ENCODE measurements at regions not wholly inside any gene's neighbourhood (a gene's known extent, or its start where the extent isn't known, plus 50 kb on each side); places are given as distances from the start of the nearest gene placed in this dataset.
A peak's percentile ranks its signal among the peaks of the same experiment; 100 is the strongest.
"Not testable (repeated sequence)": the region's sequence is repeated elsewhere in the genome, so short reads cannot be mapped to it uniquely, and the experiment has no call there.

- no peaks in the 10 kb centered on the region for H3K9me3 Mint-ChIP-seq
- no peaks in the 10 kb centered on the region for H3K27me3 Mint-ChIP-seq
- DNase-seq (ENCODE audit: low spot score) (no peak), ATAC-seq (peak; percentile 64 to 75)
- peaks cover 48 to 63% of the 10 kb centered on the region in 2 donors for H3K4me1 Mint-ChIP-seq (ENCODE audit: low read depth in 2 of 2)
- H3K36me3 Mint-ChIP-seq: no peaks in the 10 kb centered on the region
- H3K27ac Mint-ChIP-seq: peak overlapping the region; percentile 89 to 98
- peak overlapping the region; percentile 75 for H3K4me3 Mint-ChIP-seq
These were observed 173.4 kb downstream of the TOMM20 start for GRCh38 chr1:234955107-234955731.

DNA sequence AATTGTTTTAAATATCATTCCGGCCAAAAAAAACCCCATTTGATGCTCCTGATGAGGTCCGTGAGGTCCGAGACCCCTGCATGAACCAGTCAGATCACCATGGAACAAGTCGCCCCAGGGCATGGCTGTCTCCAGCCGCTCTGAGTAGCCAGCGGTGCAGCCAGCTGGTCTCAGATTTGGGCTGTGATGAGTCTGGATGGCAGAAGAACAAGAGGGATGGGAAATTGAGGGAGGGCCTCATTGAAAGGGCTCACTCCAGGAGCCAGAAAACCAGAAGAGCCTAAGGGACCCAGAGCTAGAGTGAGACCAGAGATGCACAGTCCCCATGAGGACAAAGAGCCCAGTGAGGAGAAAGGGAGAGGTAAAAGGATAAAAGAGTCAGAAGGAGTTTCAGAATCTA is 174.0 kb downstream of the TOMM20 start:
- Mint-ChIP-seq H3K4me1 (ENCODE audit: low read depth in 2 of 2) (peaks cover 42 to 58% of the 10 kb centered on the region in 2 donors), H3K27ac (peak overlapping the region; percentile 89 to 98), H3K36me3 (peaks cover 2% of the 10 kb centered on the region), H3K4me3 (peak overlapping the region; percentile 75), H3K9me3 (no peaks in the 10 kb centered on the region), H3K27me3 (no peaks in the 10 kb centered on the region)
- ATAC-seq (peak in 1 of 2 donors; percentile 22), DNase-seq (ENCODE audit: low spot score) (no peak)

DNA sequence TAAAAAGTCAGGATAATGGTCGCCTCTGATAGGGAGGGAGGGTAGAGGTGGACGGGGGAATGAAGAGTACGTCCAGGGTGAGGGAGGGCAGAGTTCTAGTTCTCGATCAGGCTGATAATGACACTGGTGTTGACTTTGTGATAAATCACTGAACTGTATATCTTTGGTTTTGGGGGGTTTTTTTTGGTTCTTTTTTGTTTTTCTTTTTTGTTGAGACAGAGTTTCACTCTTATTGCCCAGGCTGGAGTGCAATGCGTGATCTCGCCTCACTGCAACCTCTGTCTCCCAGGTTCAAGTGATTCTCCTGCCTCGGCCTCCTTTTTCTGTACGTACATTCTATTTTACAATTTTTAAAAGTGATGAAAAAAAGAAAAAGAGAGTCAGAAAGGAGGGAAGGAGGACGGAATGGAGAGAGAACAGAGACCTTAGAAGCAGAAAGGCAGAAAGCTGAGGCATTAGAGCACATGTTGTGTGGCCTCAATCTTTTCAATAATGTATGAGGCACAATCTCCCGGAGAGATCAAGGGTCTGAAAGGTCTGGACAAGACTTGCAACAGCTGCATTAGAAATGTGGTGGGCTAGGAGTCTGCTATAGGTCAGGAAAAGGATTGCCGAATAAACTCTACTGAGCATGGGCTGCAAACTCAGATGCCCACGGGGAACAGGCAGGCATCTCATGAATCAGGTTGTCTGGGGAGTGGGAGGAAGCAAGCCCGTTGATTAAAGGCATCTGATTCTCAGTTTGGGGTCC is 174.8 kb downstream of the TOMM20 start:
- Mint-ChIP-seq H3K36me3 (peaks cover 10% of the 10 kb centered on the region), H3K9me3 (no peaks in the 10 kb centered on the region), H3K4me1 (ENCODE audit: low read depth in 2 of 2) (peaks cover 35 to 50% of the 10 kb centered on the region in 2 donors), H3K27ac (peak overlapping the region; percentile 89 to 98), H3K27me3 (no peaks in the 10 kb centered on the region), H3K4me3 (peak overlapping the region; percentile 75)
- peak in 1 of 2 donors; percentile 8 for ATAC-seq
- DNase-seq (ENCODE audit: low spot score): no peak

GRCh38 chr1:234950598-234950997 is 178.0 kb downstream of the TOMM20 start:
- H3K36me3 Mint-ChIP-seq: peaks cover 10% of the 10 kb centered on the region
- DNase-seq (ENCODE audit: low spot score) (no peak), ATAC-seq (no peak)
- no peak overlapping the region for H3K27ac Mint-ChIP-seq
- no peak overlapping the region for H3K4me3 Mint-ChIP-seq
- no peaks in the 10 kb centered on the region for H3K27me3 Mint-ChIP-seq
- no peaks in the 10 kb centered on the region for H3K9me3 Mint-ChIP-seq
- peaks cover 25 to 38% of the 10 kb centered on the region in 2 donors for H3K4me1 Mint-ChIP-seq (ENCODE audit: low read depth in 2 of 2)

- H3K27ac Mint-ChIP-seq: peak overlapping the region in 1 of 2 donors; percentile 67
- not testable (repeated sequence) for H3K9me3 Mint-ChIP-seq; ATAC-seq; H3K4me3 Mint-ChIP-seq; H3K27me3 Mint-ChIP-seq; DNase-seq (ENCODE audit: low spot score)
- peaks cover 18% of the 10 kb centered on the region for H3K36me3 Mint-ChIP-seq
- H3K4me1 Mint-ChIP-seq (ENCODE audit: low read depth in 2 of 2): peaks cover 24 to 34% of the 10 kb centered on the region in 2 donors
These were observed 179.1 kb downstream of the TOMM20 start for GRCh38 chr1:234949528-234949927.

- H3K27ac Mint-ChIP-seq: peak overlapping the region; percentile 12 to 70
- H3K36me3 Mint-ChIP-seq: peaks cover 21% of the 10 kb centered on the region
- H3K4me3 Mint-ChIP-seq: peak overlapping the region; percentile 10
- peaks cover 12 to 13% of the 10 kb centered on the region in 2 donors for H3K4me1 Mint-ChIP-seq (ENCODE audit: low read depth in 2 of 2)
- ATAC-seq (no peak), DNase-seq (ENCODE audit: low spot score) (no peak)
- peaks cover 6% of the 10 kb centered on the region for H3K9me3 Mint-ChIP-seq
- H3K27me3 Mint-ChIP-seq: peaks cover 0 to 6% of the 10 kb centered on the region in 2 donors
These were observed 183.9 kb downstream of the TOMM20 start for GRCh38 chr1:234944439-234945344.

- DNase-seq (ENCODE audit: low spot score) (no peak), ATAC-seq (no peak)
- H3K4me3 Mint-ChIP-seq: no peak overlapping the region
- peaks cover 6% of the 10 kb centered on the region for H3K9me3 Mint-ChIP-seq
- H3K36me3 Mint-ChIP-seq: peaks cover 13% of the 10 kb centered on the region
- peak overlapping the region; percentile 16 to 25 for H3K27ac Mint-ChIP-seq
- peaks cover 0 to 6% of the 10 kb centered on the region in 2 donors for H3K27me3 Mint-ChIP-seq
- H3K4me1 Mint-ChIP-seq (ENCODE audit: low read depth in 2 of 2): peaks cover 12 to 13% of the 10 kb centered on the region in 2 donors
These were observed 184.7 kb downstream of the TOMM20 start for GRCh38 chr1:234943836-234944402.

DNA sequence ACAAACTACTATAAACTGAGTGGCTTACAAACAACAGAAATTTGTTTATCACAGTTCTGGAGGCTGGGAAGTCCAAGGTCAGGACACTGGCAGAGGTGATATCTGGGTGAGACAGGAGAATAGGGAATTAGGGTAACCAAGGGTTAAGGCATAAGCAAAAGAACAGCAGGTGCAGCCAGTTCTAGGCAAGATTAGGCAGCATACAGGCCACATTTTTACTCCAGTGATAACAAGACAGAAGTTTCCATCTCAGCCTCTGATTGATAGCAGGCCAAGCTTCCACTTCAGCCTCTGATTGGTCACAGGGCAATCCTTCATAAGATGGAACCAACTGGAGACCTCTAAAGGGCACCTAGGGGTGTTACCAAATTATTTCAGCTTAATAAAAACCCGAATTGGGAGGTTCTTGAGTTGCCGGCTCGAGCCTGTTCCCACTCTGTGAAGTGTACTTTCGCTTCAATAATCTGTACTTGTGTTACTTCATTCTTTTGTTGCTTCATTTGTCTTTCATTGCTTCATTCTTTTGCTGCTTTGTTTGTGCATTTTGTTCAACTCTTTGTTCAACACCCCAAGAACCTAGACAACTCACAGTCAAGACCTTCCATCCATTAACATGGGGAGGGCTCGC is 185.6 kb downstream of the TOMM20 start:
- ATAC-seq: no peak
- peaks cover 6% of the 10 kb centered on the region for H3K9me3 Mint-ChIP-seq

GRCh38 chr1:234942012-234942332 is 186.7 kb downstream of the TOMM20 start:
- peaks cover 0 to 6% of the 10 kb centered on the region in 2 donors for H3K27me3 Mint-ChIP-seq
- H3K9me3 Mint-ChIP-seq: peaks cover 6% of the 10 kb centered on the region
- H3K36me3 Mint-ChIP-seq: peaks cover 12% of the 10 kb centered on the region
- no peak overlapping the region for H3K27ac Mint-ChIP-seq
- DNase-seq (ENCODE audit: low spot score): no peak
- H3K4me3 Mint-ChIP-seq: no peak overlapping the region
- H3K4me1 Mint-ChIP-seq (ENCODE audit: low read depth in 2 of 2): peaks cover 17 to 27% of the 10 kb centered on the region in 2 donors
- no peak for ATAC-seq

More for the DNA sequence above, 185.6 kb downstream of the TOMM20 start:
- peak overlapping the region; percentile 16 to 39 for H3K27ac Mint-ChIP-seq
- no peak overlapping the region for H3K4me3 Mint-ChIP-seq
- peaks cover 12 to 17% of the 10 kb centered on the region in 2 donors for H3K4me1 Mint-ChIP-seq (ENCODE audit: low read depth in 2 of 2)
- H3K36me3 Mint-ChIP-seq: peaks cover 12% of the 10 kb centered on the region
- peaks cover 0 to 6% of the 10 kb centered on the region in 2 donors for H3K27me3 Mint-ChIP-seq
- DNase-seq (ENCODE audit: low spot score): no peak

DNA sequence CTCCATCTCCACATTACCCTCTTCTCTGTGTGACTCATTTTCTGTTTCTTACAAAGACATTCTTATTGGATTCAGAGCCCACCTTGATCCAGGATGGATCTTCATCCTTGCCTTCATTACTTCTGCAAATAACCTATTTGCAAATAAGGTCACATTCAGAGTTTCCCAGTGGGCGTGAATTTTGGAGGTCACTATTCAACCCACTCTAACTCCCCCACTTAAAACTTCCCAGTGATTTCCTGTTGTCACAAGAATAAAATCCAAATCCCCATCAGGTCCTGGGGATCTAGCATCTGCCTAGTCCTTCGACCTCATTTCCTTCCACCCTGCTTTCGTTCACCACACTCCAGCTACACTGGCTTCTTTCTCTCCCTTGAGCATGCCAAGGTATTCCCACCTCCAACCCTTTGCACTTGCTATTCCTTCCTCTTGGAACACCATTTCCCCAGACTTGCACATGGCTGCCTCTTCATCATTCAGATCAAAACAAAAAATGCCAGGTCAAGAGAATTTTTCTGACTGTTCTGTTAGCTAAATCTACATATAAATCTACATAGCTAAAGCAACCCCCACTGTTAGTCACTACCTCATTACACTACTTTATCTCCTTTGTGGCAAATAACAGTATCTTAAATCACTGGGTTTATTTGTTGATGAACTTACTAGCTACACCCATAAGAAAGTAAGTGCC is 187.2 kb downstream of the TOMM20 start:
- Mint-ChIP-seq H3K4me3 (no peak overlapping the region), H3K27me3 (peaks cover 0 to 6% of the 10 kb centered on the region in 2 donors), H3K9me3 (peaks cover 6% of the 10 kb centered on the region), H3K4me1 (ENCODE audit: low read depth in 2 of 2) (peaks cover 21 to 32% of the 10 kb centered on the region in 2 donors), H3K36me3 (peaks cover 12% of the 10 kb centered on the region), H3K27ac (no peak overlapping the region)
- ATAC-seq (peak in 1 of 2 donors; percentile 56), DNase-seq (ENCODE audit: low spot score) (no peak)

DNA sequence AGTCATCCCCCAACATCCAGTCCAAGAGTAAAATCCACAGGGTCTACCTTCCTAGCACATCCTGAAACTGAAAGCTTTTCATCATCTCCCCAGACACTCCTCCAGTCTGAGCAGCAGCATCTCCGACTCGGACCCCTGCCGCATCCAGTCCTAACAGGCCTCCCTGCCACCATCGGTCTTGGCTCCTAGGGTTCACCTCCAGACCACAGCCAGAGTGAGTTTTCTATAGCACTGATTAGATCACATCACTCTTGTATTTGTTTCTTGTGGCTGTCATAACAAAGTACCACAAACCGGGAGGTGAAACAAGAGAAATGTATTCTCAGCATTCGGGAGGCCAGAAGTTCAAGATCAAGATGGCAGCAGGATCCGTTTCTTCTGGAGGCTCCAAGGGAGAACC is 187.8 kb downstream of the TOMM20 start:
- peaks cover 0 to 6% of the 10 kb centered on the region in 2 donors for H3K27me3 Mint-ChIP-seq

DNA sequence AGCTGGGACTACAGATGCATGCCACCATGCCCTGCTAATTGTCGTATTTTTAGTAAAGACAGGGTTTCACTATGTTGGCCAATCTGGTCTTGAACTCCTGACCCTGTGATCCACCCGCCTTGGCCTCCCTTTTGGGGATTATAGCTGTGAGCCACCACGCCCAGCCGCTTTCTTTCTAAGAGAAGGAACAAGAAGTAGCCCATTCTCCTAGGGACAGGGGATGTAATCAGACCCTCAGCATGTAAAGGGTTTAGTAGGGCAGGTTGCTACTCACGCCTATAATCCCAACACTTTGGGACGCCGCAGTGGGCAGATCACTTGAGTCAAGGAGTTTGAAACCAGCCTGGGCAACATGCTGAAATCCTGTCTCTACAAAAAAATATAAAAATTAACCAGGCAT is 189.7 kb downstream of the TOMM20 start:
- Mint-ChIP-seq H3K27me3 (no peaks in the 10 kb centered on the region), H3K4me1 (ENCODE audit: low read depth in 2 of 2) (peaks cover 18 to 29% of the 10 kb centered on the region in 2 donors), H3K36me3 (peaks cover 3% of the 10 kb centered on the region), H3K4me3 (no peak overlapping the region), H3K9me3 (no peaks in the 10 kb centered on the region), H3K27ac (no peak overlapping the region)
- no peak for DNase-seq (ENCODE audit: low spot score)
- ATAC-seq: no peak

More for the DNA sequence above, 187.8 kb downstream of the TOMM20 start:
- ATAC-seq: no peak
- Mint-ChIP-seq H3K4me3 (no peak overlapping the region), H3K4me1 (ENCODE audit: low read depth in 2 of 2) (peaks cover 21 to 34% of the 10 kb centered on the region in 2 donors), H3K36me3 (peaks cover 12% of the 10 kb centered on the region), H3K27ac (no peak overlapping the region), H3K9me3 (peaks cover 6% of the 10 kb centered on the region)
- no peak for DNase-seq (ENCODE audit: low spot score)

Data from natural killer cell treated with Interleukin-12 subunit alpha and Interleukin-12 subunit beta and Interleukin-15 and Interleukin-18, amount 100 ng/mL, for 72 hours (primary cell).